NT2/D1 (cell line): ENCODE measurements at regions not wholly inside any gene's neighbourhood (a gene's known extent, or its start where the extent isn't known, plus 50 kb on each side); places are given as distances from the start of the nearest gene placed in this dataset.

ENCODE experiments used
- SUZ12 ChIP-seq: IDR thresholded peaks from 2 replicates; pipeline ENCODE4 v1.6.1; 2011; ENCODE audit not compliant: insufficient read length, insufficient read depth; ENCODE audit errors: extremely low read depth
- ZNF274 ChIP-seq: IDR thresholded peaks from 2 replicates; pipeline ENCODE4 v1.6.1; 2011; ENCODE audit warnings: mild to moderate bottlenecking, low read depth, low read length

GRCh38 chr14:101695659-101696058, 65.8 kb upstream of the PPP2R5C start:
- TF ChIP-seq SUZ12 (no peak), ZNF274 (no peak)
